Upper lobe of left lung (tissue), 4 donors: ENCODE measurements at regions not wholly inside any gene's neighbourhood (a gene's known extent, or its start where the extent isn't known, plus 50 kb on each side); places are given as distances from the start of the nearest gene placed in this dataset.

Source experiments
- CTCF ChIP-seq, 6 experiments: fragments of 450-650 bp in 4 of 6; fragments of 200-600 bp in 2 of 6; sonication (generic) in 2 of 6; IDR thresholded peaks; one replicate each; pipeline ENCODE4 v1.5.1; 2016 to 2019; ENCODE audit warnings: antibody characterized with exemption in 6 of 6
- EP300 ChIP-seq, 4 donors: sonication (generic); formaldehyde crosslinking; IDR thresholded peaks; one replicate each; pipeline ENCODE4 v1.5.1; 2017; ENCODE audit warnings: antibody characterized with exemption in 4 of 4, control low read depth in 2 of 4
- POLR2A ChIP-seq, 4 donors: fragments of 450-650 bp; IDR thresholded peaks; one replicate each; pipeline ENCODE4 v1.5.1; 2016 to 2017; ENCODE audit warnings: antibody characterized with exemption in 4 of 4, mild to moderate bottlenecking in 2 of 4
- POLR2AphosphoS5 ChIP-seq, 2 donors: sonication (generic); formaldehyde crosslinking; IDR thresholded peaks; one replicate each; pipeline ENCODE4 v1.5.1; 2017; ENCODE audit warnings: antibody characterized with exemption in 2 of 2

- TF ChIP-seq CTCF (IDR thresholded peaks at IDR 0.05): no peak
- TF ChIP-seq POLR2A (IDR thresholded peaks at IDR 0.05): no peak
- TF ChIP-seq POLR2AphosphoS5 (IDR thresholded peaks at IDR 0.05): no peak
- TF ChIP-seq EP300 (IDR thresholded peaks at IDR 0.05): no peak
Observed at GRCh38 chr22:27065279-27065678, 407.9 kb downstream of the MIAT start.
